GM21447 (cell line): ENCODE measurements at regions not wholly inside any gene's neighbourhood (a gene's known extent, or its start where the extent isn't known, plus 50 kb on each side); places are given as distances from the start of the nearest gene placed in this dataset.

ENCODE experiments used
- ATAC-seq: cut with Tn5 transposase; IDR thresholded peaks from one replicate; pipeline ENCODE4 v1.9.1; 2021; ENCODE audit not compliant: unreplicated experiment

GRCh38 chr14:76974365-76974764 is 54.1 kb downstream of the IRF2BPL start:
- no peak for ATAC-seq

GRCh38 chr14:76971549-76971948 is 57.0 kb downstream of the IRF2BPL start:
- ATAC-seq, result no peak

- no peak for ATAC-seq
Observed at GRCh38 chr14:76968621-76969063, 59.9 kb downstream of the IRF2BPL start.

GRCh38 chr14:76967788-76968187 is 60.7 kb downstream of the IRF2BPL start:
- no peak for ATAC-seq

- no peak for ATAC-seq
Observed at GRCh38 chr14:76965232-76965631, 63.3 kb downstream of the IRF2BPL start.

- ATAC-seq, result no peak
Observed at GRCh38 chr14:76964695-76965094, 63.8 kb downstream of the IRF2BPL start.

GRCh38 chr14:76963372-76963771 is 65.1 kb downstream of the IRF2BPL start:
- ATAC-seq, result no peak

- no peak for ATAC-seq
Observed at GRCh38 chr14:76962303-76962660, 66.2 kb downstream of the IRF2BPL start.

- ATAC-seq, result peak; percentile 75
Observed at GRCh38 chr14:76961631-76962302, 66.7 kb downstream of the IRF2BPL start.

GRCh38 chr14:76958980-76959710 is 69.4 kb downstream of the IRF2BPL start:
- ATAC-seq, result peak; percentile 33

GRCh38 chr14:76958020-76958979 is 70.2 kb downstream of the IRF2BPL start:
- no peak for ATAC-seq

- ATAC-seq, result no peak
Observed at GRCh38 chr14:76957224-76957891, 71.2 kb downstream of the IRF2BPL start.

- peak; percentile 23 for ATAC-seq
Observed at GRCh38 chr14:76956316-76957090, 72.0 kb downstream of the IRF2BPL start.

GRCh38 chr14:76955575-76956315 is 72.8 kb downstream of the IRF2BPL start:
- peak; percentile 25 for ATAC-seq

GRCh38 chr14:76954394-76955190 is 73.9 kb downstream of the IRF2BPL start:
- ATAC-seq, result no peak

GRCh38 chr14:76953311-76953945 is 75.1 kb downstream of the IRF2BPL start:
- no peak for ATAC-seq

- ATAC-seq, result no peak
Observed at GRCh38 chr14:76951166-76951565, 77.3 kb downstream of the IRF2BPL start.
